ENCODE measurements at regions not wholly inside any gene's neighbourhood (a gene's known extent, or its start where the extent isn't known, plus 50 kb on each side); places are given as distances from the start of the nearest gene placed in this dataset.

GRCh38 chrX:16278927-16279326, 111.6 kb downstream of the MAGEB17 start:
- Histone ChIP-seq H3K4me1 (no peaks in the 10 kb centered on the region), H3K4me3 (no peak overlapping the region), H3K9me3 (no peaks in the 10 kb centered on the region), H3K27me3 (no peaks in the 10 kb centered on the region), H3K36me3 (no peaks in the 10 kb centered on the region), H3K27ac (no peak overlapping the region)
- no peak for ATAC-seq
- WGBS, 2 donors (ENCODE audit: low coverage in 1 of 2), result no CpG with 5 or more reads among the region's 3 CpGs
- TF ChIP-seq EP300 (IDR thresholded peaks at IDR 0.05) (no peak), POLR2AphosphoS5 (IDR thresholded peaks at IDR 0.05) (no peak), POLR2A (IDR thresholded peaks at IDR 0.05) (no peak)
- TF ChIP-seq, protein P1, sequence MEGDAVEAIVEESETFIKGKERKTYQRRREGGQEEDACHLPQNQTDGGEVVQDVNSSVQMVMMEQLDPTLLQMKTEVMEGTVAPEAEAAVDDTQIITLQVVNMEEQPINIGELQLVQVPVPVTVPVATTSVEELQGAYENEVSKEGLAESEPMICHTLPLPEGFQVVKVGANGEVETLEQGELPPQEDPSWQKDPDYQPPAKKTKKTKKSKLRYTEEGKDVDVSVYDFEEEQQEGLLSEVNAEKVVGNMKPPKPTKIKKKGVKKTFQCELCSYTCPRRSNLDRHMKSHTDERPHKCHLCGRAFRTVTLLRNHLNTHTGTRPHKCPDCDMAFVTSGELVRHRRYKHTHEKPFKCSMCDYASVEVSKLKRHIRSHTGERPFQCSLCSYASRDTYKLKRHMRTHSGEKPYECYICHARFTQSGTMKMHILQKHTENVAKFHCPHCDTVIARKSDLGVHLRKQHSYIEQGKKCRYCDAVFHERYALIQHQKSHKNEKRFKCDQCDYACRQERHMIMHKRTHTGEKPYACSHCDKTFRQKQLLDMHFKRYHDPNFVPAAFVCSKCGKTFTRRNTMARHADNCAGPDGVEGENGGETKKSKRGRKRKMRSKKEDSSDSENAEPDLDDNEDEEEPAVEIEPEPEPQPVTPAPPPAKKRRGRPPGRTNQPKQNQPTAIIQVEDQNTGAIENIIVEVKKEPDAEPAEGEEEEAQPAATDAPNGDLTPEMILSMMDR (IDR thresholded peaks at IDR 0.05), result no peak

GRCh38 chrX:16282209-16282608, 114.9 kb downstream of the MAGEB17 start:
- no peak for ATAC-seq
- 50 to 96% methylated on average over 1 to 2 of the region's 2 CpGs for WGBS, 2 donors (ENCODE audit: low coverage in 1 of 2)
- H3K9me3 ChIP-seq, result no peaks in the 10 kb centered on the region

GRCh38 chrX:16284842-16285241, 117.6 kb downstream of the MAGEB17 start:
- H3K4me3 ChIP-seq, result no peak overlapping the region
- TF ChIP-seq, protein P1 (IDR thresholded peaks at IDR 0.05), result no peak
- TF ChIP-seq POLR2A (IDR thresholded peaks at IDR 0.05) (no peak), EP300 (IDR thresholded peaks at IDR 0.05) (no peak), POLR2AphosphoS5 (IDR thresholded peaks at IDR 0.05) (no peak)
- H3K9me3 ChIP-seq, result no peaks in the 10 kb centered on the region
- no peaks in the 10 kb centered on the region for H3K36me3 ChIP-seq
- no peaks in the 10 kb centered on the region for H3K4me1 ChIP-seq
- no peak for ATAC-seq
- no peak overlapping the region for H3K27ac ChIP-seq
- H3K27me3 ChIP-seq, result no peaks in the 10 kb centered on the region

More at GRCh38 chrX:16282209-16282608, 114.9 kb downstream of the MAGEB17 start:
- Histone ChIP-seq H3K27me3 (no peaks in the 10 kb centered on the region), H3K36me3 (no peaks in the 10 kb centered on the region), H3K27ac (no peak overlapping the region), H3K4me3 (no peak overlapping the region), H3K4me1 (no peaks in the 10 kb centered on the region)
- TF ChIP-seq, protein P1 (IDR thresholded peaks at IDR 0.05), result no peak
- TF ChIP-seq EP300 (IDR thresholded peaks at IDR 0.05) (no peak), POLR2A (IDR thresholded peaks at IDR 0.05) (no peak), POLR2AphosphoS5 (IDR thresholded peaks at IDR 0.05) (no peak)

GRCh38 chrX:16290997-16291396, 123.7 kb downstream of the MAGEB17 start:
- no peak for ATAC-seq

GRCh38 chrX:16300831-16301230, 133.6 kb downstream of the MAGEB17 start:
- no peak for ATAC-seq

More at GRCh38 chrX:16290997-16291396, 123.7 kb downstream of the MAGEB17 start:
- Histone ChIP-seq H3K9me3 (no peaks in the 10 kb centered on the region), H3K4me1 (no peaks in the 10 kb centered on the region), H3K4me3 (no peak overlapping the region), H3K27ac (no peak overlapping the region), H3K27me3 (no peaks in the 10 kb centered on the region), H3K36me3 (no peaks in the 10 kb centered on the region)
- TF ChIP-seq POLR2AphosphoS5 (IDR thresholded peaks at IDR 0.05) (no peak), EP300 (IDR thresholded peaks at IDR 0.05) (no peak), POLR2A (IDR thresholded peaks at IDR 0.05) (no peak)
- TF ChIP-seq, protein P1 (IDR thresholded peaks at IDR 0.05), result no peak
- 40 to 75% methylated on average over 1 of the region's 1 CpG for WGBS, 2 donors (ENCODE audit: low coverage in 1 of 2)

More at GRCh38 chrX:16300831-16301230, 133.6 kb downstream of the MAGEB17 start:
- TF ChIP-seq POLR2A (IDR thresholded peaks at IDR 0.05), result no peak
- TF ChIP-seq POLR2AphosphoS5 (IDR thresholded peaks at IDR 0.05), result no peak
- no CpG with 5 or more reads among the region's 2 CpGs for WGBS, 2 donors (ENCODE audit: low coverage in 1 of 2)
- H3K27ac ChIP-seq, result no peak overlapping the region
- H3K9me3 ChIP-seq, result no peaks in the 10 kb centered on the region
- H3K4me3 ChIP-seq, result no peak overlapping the region
- no peaks in the 10 kb centered on the region for H3K4me1 ChIP-seq
- H3K36me3 ChIP-seq, result no peaks in the 10 kb centered on the region
- H3K27me3 ChIP-seq, result no peaks in the 10 kb centered on the region
